ENCODE measurements at regions not wholly inside any gene's neighbourhood (a gene's known extent, or its start where the extent isn't known, plus 50 kb on each side); places are given as distances from the start of the nearest gene placed in this dataset.

DNA sequence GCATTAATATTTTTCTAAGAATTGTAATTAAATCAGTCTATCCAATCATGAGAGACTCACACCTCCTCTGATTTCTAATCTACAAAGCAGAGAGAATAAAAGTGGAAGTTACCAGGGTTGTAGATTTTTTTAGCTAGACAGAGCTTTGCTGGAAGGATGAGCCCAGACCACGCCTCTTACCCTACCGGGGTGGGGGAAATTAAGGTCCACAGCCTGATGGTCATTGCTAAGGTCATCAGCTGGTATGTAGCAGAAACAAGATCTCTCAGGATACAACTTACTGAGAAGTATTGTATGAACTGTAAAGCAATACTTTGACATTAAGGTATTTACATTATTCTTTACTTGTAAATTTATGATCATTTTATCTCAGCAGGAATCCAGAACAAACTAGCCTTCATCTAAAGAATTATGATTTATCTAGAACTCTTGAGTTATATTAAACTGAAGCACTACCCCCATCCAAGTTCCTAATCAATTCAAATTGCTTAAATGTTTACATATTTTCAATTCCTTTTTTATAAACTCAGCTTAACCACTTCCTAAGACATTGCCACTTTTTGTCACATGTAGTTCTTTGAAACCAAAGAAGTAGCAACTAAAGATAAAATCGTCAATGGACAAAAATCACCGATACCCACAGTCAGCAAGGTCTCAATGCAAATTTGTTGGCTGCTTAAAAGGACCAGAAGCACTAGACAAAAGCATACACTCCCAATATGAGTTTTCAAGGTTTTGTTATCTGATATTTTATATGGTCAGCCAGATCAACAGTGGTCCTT lies 225.8 kb upstream of the DAPK1 start:
- TF ChIP-seq, protein P1, sequence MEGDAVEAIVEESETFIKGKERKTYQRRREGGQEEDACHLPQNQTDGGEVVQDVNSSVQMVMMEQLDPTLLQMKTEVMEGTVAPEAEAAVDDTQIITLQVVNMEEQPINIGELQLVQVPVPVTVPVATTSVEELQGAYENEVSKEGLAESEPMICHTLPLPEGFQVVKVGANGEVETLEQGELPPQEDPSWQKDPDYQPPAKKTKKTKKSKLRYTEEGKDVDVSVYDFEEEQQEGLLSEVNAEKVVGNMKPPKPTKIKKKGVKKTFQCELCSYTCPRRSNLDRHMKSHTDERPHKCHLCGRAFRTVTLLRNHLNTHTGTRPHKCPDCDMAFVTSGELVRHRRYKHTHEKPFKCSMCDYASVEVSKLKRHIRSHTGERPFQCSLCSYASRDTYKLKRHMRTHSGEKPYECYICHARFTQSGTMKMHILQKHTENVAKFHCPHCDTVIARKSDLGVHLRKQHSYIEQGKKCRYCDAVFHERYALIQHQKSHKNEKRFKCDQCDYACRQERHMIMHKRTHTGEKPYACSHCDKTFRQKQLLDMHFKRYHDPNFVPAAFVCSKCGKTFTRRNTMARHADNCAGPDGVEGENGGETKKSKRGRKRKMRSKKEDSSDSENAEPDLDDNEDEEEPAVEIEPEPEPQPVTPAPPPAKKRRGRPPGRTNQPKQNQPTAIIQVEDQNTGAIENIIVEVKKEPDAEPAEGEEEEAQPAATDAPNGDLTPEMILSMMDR (IDR thresholded peaks at IDR 0.05), result no peak

DNA sequence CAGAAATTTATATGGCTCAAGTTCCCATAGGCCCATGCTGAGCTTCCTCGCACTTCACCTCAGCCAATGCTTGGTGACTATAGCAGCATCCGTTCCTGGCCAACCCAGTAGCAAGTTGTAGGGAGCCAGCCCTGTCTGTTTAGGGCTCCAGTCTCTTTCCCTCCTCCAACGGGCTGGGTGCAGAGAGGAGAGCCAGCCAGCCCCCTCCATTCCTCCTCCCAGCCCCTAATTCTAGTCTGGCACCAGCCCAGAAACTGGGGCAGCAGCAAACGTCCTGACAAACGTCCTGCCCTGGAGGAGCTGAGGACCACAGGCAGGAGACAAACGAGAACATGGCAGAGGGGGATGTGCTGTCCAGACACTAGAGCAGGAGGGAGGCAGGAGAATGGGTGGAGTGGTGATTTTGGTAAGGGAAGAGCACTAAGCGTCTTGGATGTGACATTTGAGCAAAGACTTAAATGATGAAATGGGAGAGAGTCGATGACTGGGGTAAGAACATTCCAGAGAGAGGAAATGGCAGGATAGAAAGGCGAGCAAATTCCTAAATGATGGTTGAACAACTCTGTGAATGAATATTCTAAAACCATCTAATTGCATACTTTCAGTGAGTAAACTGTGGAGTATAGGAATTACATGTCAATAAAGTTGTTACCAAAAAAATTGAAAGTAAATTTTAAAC lies 222.5 kb upstream of the DAPK1 start:
- H3K27ac ChIP-seq, result no peak overlapping the region
- H3K4me1 ChIP-seq, result peaks cover 0 to 32% (median 6%) of the 10 kb centered on the region in 4 donors
- no peaks in the 10 kb centered on the region for H3K36me3 ChIP-seq
- H3K27me3 ChIP-seq, result no peaks in the 10 kb centered on the region
- no peak overlapping the region for H3K4me3 ChIP-seq
- TF ChIP-seq, protein P1 (IDR thresholded peaks at IDR 0.05), result no peak
- H3K9me3 ChIP-seq, result no peaks in the 10 kb centered on the region
- DNase-seq, result no peak
- intact Hi-C loops (cut with DNase I; ENCODE audit: low total_unique reads), result no loop called here

More for the DNA sequence above, 225.8 kb upstream of the DAPK1 start:
- Histone ChIP-seq H3K36me3 (no peaks in the 10 kb centered on the region), H3K9me3 (no peaks in the 10 kb centered on the region), H3K27me3 (no peaks in the 10 kb centered on the region), H3K27ac (no peak overlapping the region), H3K4me3 (no peak overlapping the region), H3K4me1 (peaks cover 0 to 38% (median 25%) of the 10 kb centered on the region in 4 donors)
- intact Hi-C loops (cut with DNase I; ENCODE audit: low total_unique reads), result no loop called here
- DNase-seq, result no peak

DNA sequence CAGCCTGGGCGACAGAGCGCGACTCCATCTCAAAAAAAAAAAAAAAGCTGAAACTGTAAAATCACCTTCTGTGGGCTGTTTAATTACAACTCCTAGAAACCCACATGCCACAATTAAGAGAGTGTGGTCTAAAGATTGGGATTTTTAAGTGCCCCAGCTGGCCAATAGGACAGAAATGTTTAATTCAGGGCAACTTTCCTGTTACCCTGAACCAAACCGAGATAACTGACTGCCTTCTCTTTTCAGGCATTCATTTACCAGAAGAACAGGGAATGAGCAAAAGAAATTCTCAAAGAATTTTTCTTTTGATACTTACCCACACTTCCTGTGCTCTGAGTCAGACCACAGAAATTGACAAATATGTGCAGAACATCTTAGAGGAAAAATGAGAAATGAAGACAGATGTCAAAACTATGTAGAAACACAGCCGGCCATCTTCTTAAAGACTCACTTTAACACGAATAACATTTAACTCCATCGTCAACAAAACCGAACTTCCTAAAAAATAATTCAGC lies 221.3 kb upstream of the DAPK1 start:
- TF ChIP-seq, protein P1 (IDR thresholded peaks at IDR 0.05), result no peak
- no peak for DNase-seq

DNA sequence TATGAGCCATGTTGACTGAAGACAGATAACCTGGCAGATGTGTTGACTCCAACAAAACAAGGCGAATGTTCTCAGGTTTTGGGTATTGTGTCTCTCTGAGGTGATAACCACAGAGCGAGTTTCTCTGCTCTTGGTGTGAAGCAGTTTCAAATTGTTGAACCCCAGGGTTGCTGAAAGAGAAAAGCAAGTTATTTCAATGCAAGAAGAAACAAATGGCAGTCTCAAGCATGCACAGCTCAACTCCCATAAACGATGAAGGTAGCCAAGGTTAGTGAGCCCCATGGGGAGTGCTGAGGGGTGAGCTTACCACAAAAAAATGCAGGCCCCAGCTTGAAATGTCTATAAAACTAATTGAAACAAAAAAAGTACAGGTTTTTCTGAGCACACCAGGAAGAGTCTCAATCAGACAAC lies 220.8 kb upstream of the DAPK1 start:
- Histone ChIP-seq H3K4me1 (peaks cover 0 to 24% (median 0%) of the 10 kb centered on the region in 4 donors), H3K36me3 (no peaks in the 10 kb centered on the region), H3K27me3 (no peaks in the 10 kb centered on the region), H3K4me3 (no peak overlapping the region), H3K9me3 (no peaks in the 10 kb centered on the region), H3K27ac (peak overlapping the region in 1 of 2 donors; percentile 6)
- intact Hi-C loops (cut with DNase I; ENCODE audit: low total_unique reads), result no loop called here
- no peak for DNase-seq
- TF ChIP-seq, protein P1 (IDR thresholded peaks at IDR 0.05), result no peak

More for the DNA sequence above, 221.3 kb upstream of the DAPK1 start:
- Histone ChIP-seq H3K27ac (no peak overlapping the region), H3K27me3 (no peaks in the 10 kb centered on the region), H3K9me3 (no peaks in the 10 kb centered on the region), H3K4me3 (no peak overlapping the region), H3K36me3 (no peaks in the 10 kb centered on the region), H3K4me1 (peaks cover 0 to 24% (median 0%) of the 10 kb centered on the region in 4 donors)
- intact Hi-C loops (cut with DNase I; ENCODE audit: low total_unique reads), result no loop called here

DNA sequence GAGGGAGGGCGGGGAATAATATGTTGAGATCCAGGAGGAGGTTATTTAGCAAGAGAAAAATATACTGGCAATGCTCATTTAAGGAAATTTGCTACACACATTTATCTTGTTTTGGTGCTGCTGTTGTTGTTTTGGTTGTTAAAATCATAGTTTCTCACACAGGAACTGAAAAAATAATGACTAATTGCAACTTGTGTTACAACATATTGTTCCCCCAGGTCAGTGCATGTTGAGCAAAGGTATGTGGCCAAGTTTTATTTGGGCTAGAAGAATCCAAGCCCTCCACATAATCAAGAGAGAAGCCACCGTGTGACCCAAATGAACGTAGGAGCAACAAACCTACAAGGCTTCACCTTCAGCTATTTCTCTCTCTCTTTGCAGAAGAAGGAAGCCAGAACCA lies 220.3 kb upstream of the DAPK1 start:
- Histone ChIP-seq H3K36me3 (no peaks in the 10 kb centered on the region), H3K27me3 (no peaks in the 10 kb centered on the region), H3K4me3 (no peak overlapping the region), H3K27ac (peak overlapping the region in 1 of 2 donors; percentile 6), H3K4me1 (peaks cover 0 to 27% (median 0%) of the 10 kb centered on the region in 4 donors), H3K9me3 (no peaks in the 10 kb centered on the region)
- no peak for DNase-seq
- intact Hi-C loops (cut with DNase I; ENCODE audit: low total_unique reads), result no loop called here
- TF ChIP-seq, protein P1 (IDR thresholded peaks at IDR 0.05), result no peak

Measured in tibial artery (tissue), 4 donors.